ENCODE measurements at regions not wholly inside any gene's neighbourhood (a gene's known extent, or its start where the extent isn't known, plus 50 kb on each side); places are given as distances from the start of the nearest gene placed in this dataset.

DNA sequence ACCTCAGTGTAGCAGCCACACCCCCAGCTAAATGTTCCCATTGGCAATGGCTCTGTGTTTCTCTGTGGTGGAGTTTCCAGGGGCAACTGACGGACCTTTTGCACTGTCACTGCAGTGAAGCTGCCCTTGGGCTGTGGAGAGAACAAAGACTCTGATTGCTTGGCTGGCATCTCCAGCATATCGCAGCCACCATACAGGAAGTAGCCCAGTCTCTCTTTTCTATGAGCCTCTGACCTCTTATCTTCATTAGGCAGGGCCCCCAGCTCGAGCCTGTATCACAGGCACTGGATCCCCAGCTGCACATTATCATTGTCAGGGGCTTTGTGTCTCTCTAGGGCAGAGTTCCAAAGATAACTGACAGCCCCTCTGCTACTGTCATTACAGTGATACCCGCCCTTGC, 483.5 kb downstream of the ARAP2 start:
- TF ChIP-seq, protein P1, sequence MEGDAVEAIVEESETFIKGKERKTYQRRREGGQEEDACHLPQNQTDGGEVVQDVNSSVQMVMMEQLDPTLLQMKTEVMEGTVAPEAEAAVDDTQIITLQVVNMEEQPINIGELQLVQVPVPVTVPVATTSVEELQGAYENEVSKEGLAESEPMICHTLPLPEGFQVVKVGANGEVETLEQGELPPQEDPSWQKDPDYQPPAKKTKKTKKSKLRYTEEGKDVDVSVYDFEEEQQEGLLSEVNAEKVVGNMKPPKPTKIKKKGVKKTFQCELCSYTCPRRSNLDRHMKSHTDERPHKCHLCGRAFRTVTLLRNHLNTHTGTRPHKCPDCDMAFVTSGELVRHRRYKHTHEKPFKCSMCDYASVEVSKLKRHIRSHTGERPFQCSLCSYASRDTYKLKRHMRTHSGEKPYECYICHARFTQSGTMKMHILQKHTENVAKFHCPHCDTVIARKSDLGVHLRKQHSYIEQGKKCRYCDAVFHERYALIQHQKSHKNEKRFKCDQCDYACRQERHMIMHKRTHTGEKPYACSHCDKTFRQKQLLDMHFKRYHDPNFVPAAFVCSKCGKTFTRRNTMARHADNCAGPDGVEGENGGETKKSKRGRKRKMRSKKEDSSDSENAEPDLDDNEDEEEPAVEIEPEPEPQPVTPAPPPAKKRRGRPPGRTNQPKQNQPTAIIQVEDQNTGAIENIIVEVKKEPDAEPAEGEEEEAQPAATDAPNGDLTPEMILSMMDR (IDR thresholded peaks at IDR 0.05), result no peak
- no peak for TF ChIP-seq POLR2A (IDR thresholded peaks at IDR 0.05)
- no peak for TF ChIP-seq POLR2AphosphoS5 (IDR thresholded peaks at IDR 0.05)
